ENCODE measurements at regions not wholly inside any gene's neighbourhood (a gene's known extent, or its start where the extent isn't known, plus 50 kb on each side); places are given as distances from the start of the nearest gene placed in this dataset.

- DNase-seq, result no peak
Observed at GRCh38 chr7:155182406-155182970, 112.4 kb downstream of the HTR5A start.

- DNase-seq, result no peak
Observed at GRCh38 chr7:155183655-155184054, 113.5 kb downstream of the HTR5A start.

GRCh38 chr7:155184923-155185322, 112.8 kb upstream of the INSIG1 start:
- DNase-seq, result no peak

- DNase-seq, result no peak
Observed at GRCh38 chr7:155187061-155187785, 110.5 kb upstream of the INSIG1 start.

GRCh38 chr7:155188357-155188756, 109.3 kb upstream of the INSIG1 start:
- no peak for DNase-seq

- no peak for DNase-seq
Observed at GRCh38 chr7:155188821-155189581, 108.7 kb upstream of the INSIG1 start.

GRCh38 chr7:155189590-155189989, 108.1 kb upstream of the INSIG1 start:
- no peak for DNase-seq

GRCh38 chr7:155190688-155191087, 107.0 kb upstream of the INSIG1 start:
- peak; percentile 76 for DNase-seq

GRCh38 chr7:155191137-155191536, 106.5 kb upstream of the INSIG1 start:
- no peak for DNase-seq

- no peak for DNase-seq
Observed at GRCh38 chr7:155191901-155192478, 105.7 kb upstream of the INSIG1 start.

- DNase-seq, result no peak
Observed at GRCh38 chr7:155192961-155193640, 104.6 kb upstream of the INSIG1 start.

GRCh38 chr7:155193716-155194115, 104.0 kb upstream of the INSIG1 start:
- DNase-seq, result no peak

- DNase-seq, result no peak
Observed at GRCh38 chr7:155194382-155195140, 103.1 kb upstream of the INSIG1 start.

- no peak for DNase-seq
Observed at GRCh38 chr7:155195939-155196523, 101.6 kb upstream of the INSIG1 start.

- DNase-seq, result no peak
Observed at GRCh38 chr7:155198196-155198892, 99.3 kb upstream of the INSIG1 start.

- peak; percentile 43 for DNase-seq
Observed at GRCh38 chr7:155198901-155199845, 98.5 kb upstream of the INSIG1 start.

GRCh38 chr7:155201325-155202087, 96.2 kb upstream of the INSIG1 start:
- no peak for DNase-seq

GRCh38 chr7:155202106-155202871, 95.4 kb upstream of the INSIG1 start:
- DNase-seq, result no peak
